ENCODE measurements at regions not wholly inside any gene's neighbourhood (a gene's known extent, or its start where the extent isn't known, plus 50 kb on each side); places are given as distances from the start of the nearest gene placed in this dataset.

- no peak for DNase-seq
These were observed 707.4 kb upstream of the ARGLU1 start for GRCh38 chr13:107275312-107275711.

- DNase-seq = peak in 9 of 51 donors; percentile 1 to 25 (median 8)
These were observed 703.3 kb upstream of the ARGLU1 start for GRCh38 chr13:107271227-107271626.

- DNase-seq = no peak
These were observed 698.7 kb upstream of the ARGLU1 start for GRCh38 chr13:107266657-107267056.

- DNase-seq = no peak
These were observed 690.8 kb upstream of the ARGLU1 start for GRCh38 chr13:107258599-107259187.

- DNase-seq = no peak
These were observed 686.5 kb upstream of the ARGLU1 start for GRCh38 chr13:107254392-107254791.

GRCh38 chr13:107252428-107252827 is 684.5 kb upstream of the ARGLU1 start:
- no peak for DNase-seq

GRCh38 chr13:107252021-107252420 is 684.1 kb upstream of the ARGLU1 start:
- no peak for DNase-seq

GRCh38 chr13:107251341-107251740 is 683.4 kb upstream of the ARGLU1 start:
- DNase-seq = no peak

GRCh38 chr13:107250628-107251027 is 682.7 kb upstream of the ARGLU1 start:
- DNase-seq = no peak

GRCh38 chr13:107244241-107244640 is 676.3 kb upstream of the ARGLU1 start:
- no peak for DNase-seq

- no peak for DNase-seq
These were observed 674.2 kb upstream of the ARGLU1 start for GRCh38 chr13:107242138-107242537.

GRCh38 chr13:107241381-107241780 is 673.4 kb upstream of the ARGLU1 start:
- DNase-seq = no peak

GRCh38 chr13:107239213-107239612 is 671.3 kb upstream of the ARGLU1 start:
- DNase-seq = no peak

GRCh38 chr13:107238262-107238981 is 670.5 kb upstream of the ARGLU1 start:
- DNase-seq = no peak

- peak in 7 of 51 donors; percentile 4 to 22 (median 9) for DNase-seq
These were observed 666.6 kb upstream of the ARGLU1 start for GRCh38 chr13:107234319-107235073.

- no peak for DNase-seq
These were observed 665.6 kb upstream of the ARGLU1 start for GRCh38 chr13:107233541-107233940.

- DNase-seq = no peak
These were observed 664.0 kb upstream of the ARGLU1 start for GRCh38 chr13:107231944-107232343.

GRCh38 chr13:107223867-107224266 is 655.9 kb upstream of the ARGLU1 start:
- DNase-seq = no peak

GRCh38 chr13:107222597-107222996 is 654.7 kb upstream of the ARGLU1 start:
- no peak for DNase-seq

- no peak for DNase-seq
These were observed 652.3 kb upstream of the ARGLU1 start for GRCh38 chr13:107220245-107220644.

GRCh38 chr13:107217251-107217650 is 649.3 kb upstream of the ARGLU1 start:
- DNase-seq = no peak

- no peak for DNase-seq
These were observed 648.3 kb upstream of the ARGLU1 start for GRCh38 chr13:107216046-107216755.

Data from hypothalamus (tissue), 51 donors.